NCI-H526 treated with DMSO at 0.1 percent for 48 hours (cell line): ENCODE measurements at regions not wholly inside any gene's neighbourhood (a gene's known extent, or its start where the extent isn't known, plus 50 kb on each side); places are given as distances from the start of the nearest gene placed in this dataset.

Experiments used
- DNase-seq: peaks from one replicate; lab custom pipeline; 2025; lab: John Stamatoyannopoulos, UW

- no peak for DNase-seq
These were observed 160.0 kb upstream of the DMRTA1 start for GRCh38 chr9:22286661-22287060.

GRCh38 chr9:22288661-22289060 lies 158.0 kb upstream of the DMRTA1 start:
- DNase-seq, result no peak

- peak; percentile 27 for DNase-seq
These were observed 139.5 kb upstream of the DMRTA1 start for GRCh38 chr9:22307013-22307711.

- DNase-seq, result no peak
These were observed 138.4 kb upstream of the DMRTA1 start for GRCh38 chr9:22308177-22308576.

- DNase-seq, result no peak
These were observed 130.0 kb upstream of the DMRTA1 start for GRCh38 chr9:22316645-22317044.

GRCh38 chr9:22331533-22331932 lies 115.1 kb upstream of the DMRTA1 start:
- DNase-seq, result no peak

GRCh38 chr9:22332202-22332601 lies 114.4 kb upstream of the DMRTA1 start:
- DNase-seq, result no peak

- DNase-seq, result no peak
These were observed 109.4 kb upstream of the DMRTA1 start for GRCh38 chr9:22337261-22337660.

- DNase-seq, result no peak
These were observed 104.0 kb upstream of the DMRTA1 start for GRCh38 chr9:22342491-22343217.

- DNase-seq, result no peak
These were observed 103.4 kb upstream of the DMRTA1 start for GRCh38 chr9:22343218-22343611.

GRCh38 chr9:22354699-22355384 lies 91.8 kb upstream of the DMRTA1 start:
- DNase-seq, result no peak

- DNase-seq, result no peak
These were observed 89.6 kb upstream of the DMRTA1 start for GRCh38 chr9:22356985-22357384.

GRCh38 chr9:22363421-22363887 lies 83.2 kb upstream of the DMRTA1 start:
- no peak for DNase-seq

- DNase-seq, result no peak
These were observed 73.0 kb upstream of the DMRTA1 start for GRCh38 chr9:22373636-22374035.

- no peak for DNase-seq
These were observed 72.6 kb upstream of the DMRTA1 start for GRCh38 chr9:22374051-22374450.

GRCh38 chr9:22379272-22379671 lies 67.4 kb upstream of the DMRTA1 start:
- no peak for DNase-seq

GRCh38 chr9:22381170-22381569 lies 65.5 kb upstream of the DMRTA1 start:
- no peak for DNase-seq

- DNase-seq, result no peak
These were observed 64.3 kb upstream of the DMRTA1 start for GRCh38 chr9:22382331-22382730.

- DNase-seq, result no peak
These were observed 62.9 kb upstream of the DMRTA1 start for GRCh38 chr9:22383718-22384117.

GRCh38 chr9:22389271-22389670 lies 57.4 kb upstream of the DMRTA1 start:
- no peak for DNase-seq

GRCh38 chr9:22392523-22392922 lies 54.1 kb upstream of the DMRTA1 start:
- DNase-seq, result no peak

- no peak for DNase-seq
These were observed 50.9 kb upstream of the DMRTA1 start for GRCh38 chr9:22395687-22396141.
